Kidney (tissue), 13 donors: ENCODE measurements at regions not wholly inside any gene's neighbourhood (a gene's known extent, or its start where the extent isn't known, plus 50 kb on each side); places are given as distances from the start of the nearest gene placed in this dataset.

Source experiments
- DNase-seq, 5 donors: peaks; one replicate each; pipeline ENCODE4 v3.0.0-alpha.2; 2013 to 2020
- FAIRE-seq: peaks from 2 replicates; lab custom pipeline; 2012; peaks lifted over from hg19 to GRCh38; lab: Jason Lieb, UNC
- H3K27ac ChIP-seq, 2 donors: one replicate each; pipeline ENCODE4 v1.7.0; 2013; ENCODE audit warnings: low read depth in 2 of 2, low read length in 2 of 2, inconsistent platforms in 1 of 2
- H3K27me3 ChIP-seq: one replicate; pipeline ENCODE4 v1.7.1; 2013; ENCODE audit warnings: low read length, inconsistent platforms; ENCODE audit not compliant: control insufficient read depth, insufficient read depth
- H3K36me3 ChIP-seq, 3 donors: one replicate each; pipeline versions ENCODE4 v1.7.0 to v1.7.1; 2013; ENCODE audit warnings: low read length in 3 of 3, control low read depth in 1 of 3, inconsistent platforms in 1 of 3; ENCODE audit not compliant: insufficient read depth in 3 of 3, control insufficient read depth in 2 of 3
- H3K4me1 ChIP-seq, 3 donors: one replicate each; pipeline versions ENCODE4 v1.7.0 to v1.7.1; 2013; ENCODE audit warnings: low read length in 3 of 3, inconsistent platforms in 1 of 3, low read depth in 1 of 3; ENCODE audit not compliant: control insufficient read depth in 2 of 3, insufficient read depth in 2 of 3
- H3K4me3 ChIP-seq, 3 donors: one replicate each; pipeline versions ENCODE4 v1.7.0 to v1.8.1; 2013; ENCODE audit warnings: low read length in 3 of 3, control low read depth in 1 of 3, inconsistent platforms in 1 of 3
- H3K9ac ChIP-seq, 3 donors: one replicate each; pipeline versions ENCODE4 v1.7.0 to v1.7.1; 2013; ENCODE audit warnings: low read length in 3 of 3, control low read depth in 1 of 3, inconsistent platforms in 1 of 3
- H3K9me3 ChIP-seq, 3 donors: one replicate each; pipeline versions ENCODE4 v1.7.0 to v1.7.1; 2013; ENCODE audit warnings: low read length in 3 of 3, control low read depth in 1 of 3, inconsistent platforms in 1 of 3; ENCODE audit not compliant: control insufficient read depth in 2 of 3, insufficient read depth in 1 of 3
- intact Hi-C: fragments of 100-400 bp; cut with DNase I; formaldehyde crosslinking; loops from one replicate; pipeline ENCODE4 v1.11.1; 2022
- TF ChIP-seq, protein P1 (sequence below): IDR thresholded peaks from 3 replicates; pipeline ENCODE4 v1.5.1; 2012; ENCODE audit warnings: mild to moderate bottlenecking, moderate library complexity, borderline replicate concordance; ENCODE audit not compliant: insufficient read depth; ENCODE audit errors: extremely low read depth
- donor health status: control.
- donor health status: control.
- donor health status: control.
- donor health status: control.
- donor health status: control.
- donor health status: DM: yes; HTN: yes; CAD: no.
- donor health status: Normal renal cell carcinoma (clear cell type).

DNA sequence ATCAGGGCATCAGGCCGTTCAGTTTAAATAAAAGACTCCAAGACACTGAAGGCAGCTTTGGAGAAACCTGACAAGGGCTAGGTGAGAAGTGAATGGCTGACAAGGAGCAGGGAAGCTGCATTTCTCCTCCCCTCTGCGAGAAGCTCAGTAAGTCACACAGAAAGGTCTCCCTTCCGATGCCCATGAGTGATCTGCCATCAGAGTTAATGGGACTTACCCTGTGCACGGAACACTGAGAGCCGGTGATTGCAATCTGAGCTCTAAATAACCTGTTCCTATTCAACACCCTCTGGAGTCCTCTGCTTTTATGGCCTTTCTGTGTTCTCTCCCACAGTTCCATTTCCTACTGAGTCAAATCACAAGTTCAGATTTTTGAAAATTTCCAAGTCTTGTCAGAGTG is 322.2 kb upstream of the MYT1L start:
- Histone ChIP-seq H3K27me3 (no peaks in the 10 kb centered on the region), H3K9me3 (no peaks in the 10 kb centered on the region), H3K4me1 (peaks cover 0 to 7% (median 0%) of the 10 kb centered on the region in 3 donors), H3K27ac (no peak overlapping the region), H3K9ac (no peak overlapping the region), H3K36me3 (no peaks in the 10 kb centered on the region), H3K4me3 (no peak overlapping the region)
- TF ChIP-seq, protein P1, sequence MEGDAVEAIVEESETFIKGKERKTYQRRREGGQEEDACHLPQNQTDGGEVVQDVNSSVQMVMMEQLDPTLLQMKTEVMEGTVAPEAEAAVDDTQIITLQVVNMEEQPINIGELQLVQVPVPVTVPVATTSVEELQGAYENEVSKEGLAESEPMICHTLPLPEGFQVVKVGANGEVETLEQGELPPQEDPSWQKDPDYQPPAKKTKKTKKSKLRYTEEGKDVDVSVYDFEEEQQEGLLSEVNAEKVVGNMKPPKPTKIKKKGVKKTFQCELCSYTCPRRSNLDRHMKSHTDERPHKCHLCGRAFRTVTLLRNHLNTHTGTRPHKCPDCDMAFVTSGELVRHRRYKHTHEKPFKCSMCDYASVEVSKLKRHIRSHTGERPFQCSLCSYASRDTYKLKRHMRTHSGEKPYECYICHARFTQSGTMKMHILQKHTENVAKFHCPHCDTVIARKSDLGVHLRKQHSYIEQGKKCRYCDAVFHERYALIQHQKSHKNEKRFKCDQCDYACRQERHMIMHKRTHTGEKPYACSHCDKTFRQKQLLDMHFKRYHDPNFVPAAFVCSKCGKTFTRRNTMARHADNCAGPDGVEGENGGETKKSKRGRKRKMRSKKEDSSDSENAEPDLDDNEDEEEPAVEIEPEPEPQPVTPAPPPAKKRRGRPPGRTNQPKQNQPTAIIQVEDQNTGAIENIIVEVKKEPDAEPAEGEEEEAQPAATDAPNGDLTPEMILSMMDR = no peak
- intact Hi-C loops = no loop called here
- FAIRE-seq (no peak), DNase-seq (peak in 4 of 5 donors; percentile 11 to 91 (median 83))

DNA sequence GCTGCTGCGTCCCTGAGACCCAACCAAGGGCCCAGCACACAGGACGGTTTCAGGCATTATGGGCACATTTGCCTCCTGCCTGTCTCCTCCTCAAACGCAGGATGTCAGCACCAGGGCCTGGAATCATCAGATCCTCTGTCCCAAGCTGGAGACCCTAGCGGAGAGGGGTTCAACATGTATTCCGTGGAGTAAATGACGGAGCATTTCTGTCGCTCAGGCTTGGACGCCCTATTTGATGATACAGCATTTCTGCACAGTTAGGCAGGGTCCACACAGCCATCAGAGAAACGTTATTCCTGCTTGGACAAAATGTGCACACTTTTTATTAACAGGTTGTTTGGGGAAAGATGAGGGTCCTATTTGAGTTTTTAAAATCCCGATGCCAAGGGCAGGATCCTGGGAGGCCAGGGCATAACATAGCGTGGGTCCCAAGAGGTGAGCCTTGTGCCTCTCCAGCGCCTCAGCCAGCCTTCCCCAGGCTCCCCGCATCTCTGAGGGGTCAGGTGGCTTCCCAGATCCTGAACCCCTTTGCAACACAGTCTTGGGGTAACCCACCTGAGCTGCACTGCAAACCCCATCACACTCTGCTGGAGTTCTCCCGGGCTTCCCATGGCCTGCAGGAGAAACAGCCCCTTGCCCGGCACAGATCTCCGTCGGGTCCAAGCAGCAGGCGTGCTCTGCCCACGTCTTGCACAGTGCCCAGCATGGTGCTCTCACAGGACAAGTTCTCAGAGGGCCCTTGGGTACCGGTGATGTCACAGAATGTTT is 319.7 kb upstream of the MYT1L start:
- TF ChIP-seq, protein P1 = no peak
- Histone ChIP-seq H3K9me3 (no peaks in the 10 kb centered on the region), H3K36me3 (no peaks in the 10 kb centered on the region), H3K9ac (no peak overlapping the region), H3K4me1 (peaks cover 0 to 3% (median 0%) of the 10 kb centered on the region in 3 donors), H3K27me3 (no peaks in the 10 kb centered on the region), H3K4me3 (no peak overlapping the region), H3K27ac (no peak overlapping the region)
- DNase-seq = peak in 1 of 5 donors; percentile 34
- intact Hi-C loops = no loop called here
- FAIRE-seq = no peak

DNA sequence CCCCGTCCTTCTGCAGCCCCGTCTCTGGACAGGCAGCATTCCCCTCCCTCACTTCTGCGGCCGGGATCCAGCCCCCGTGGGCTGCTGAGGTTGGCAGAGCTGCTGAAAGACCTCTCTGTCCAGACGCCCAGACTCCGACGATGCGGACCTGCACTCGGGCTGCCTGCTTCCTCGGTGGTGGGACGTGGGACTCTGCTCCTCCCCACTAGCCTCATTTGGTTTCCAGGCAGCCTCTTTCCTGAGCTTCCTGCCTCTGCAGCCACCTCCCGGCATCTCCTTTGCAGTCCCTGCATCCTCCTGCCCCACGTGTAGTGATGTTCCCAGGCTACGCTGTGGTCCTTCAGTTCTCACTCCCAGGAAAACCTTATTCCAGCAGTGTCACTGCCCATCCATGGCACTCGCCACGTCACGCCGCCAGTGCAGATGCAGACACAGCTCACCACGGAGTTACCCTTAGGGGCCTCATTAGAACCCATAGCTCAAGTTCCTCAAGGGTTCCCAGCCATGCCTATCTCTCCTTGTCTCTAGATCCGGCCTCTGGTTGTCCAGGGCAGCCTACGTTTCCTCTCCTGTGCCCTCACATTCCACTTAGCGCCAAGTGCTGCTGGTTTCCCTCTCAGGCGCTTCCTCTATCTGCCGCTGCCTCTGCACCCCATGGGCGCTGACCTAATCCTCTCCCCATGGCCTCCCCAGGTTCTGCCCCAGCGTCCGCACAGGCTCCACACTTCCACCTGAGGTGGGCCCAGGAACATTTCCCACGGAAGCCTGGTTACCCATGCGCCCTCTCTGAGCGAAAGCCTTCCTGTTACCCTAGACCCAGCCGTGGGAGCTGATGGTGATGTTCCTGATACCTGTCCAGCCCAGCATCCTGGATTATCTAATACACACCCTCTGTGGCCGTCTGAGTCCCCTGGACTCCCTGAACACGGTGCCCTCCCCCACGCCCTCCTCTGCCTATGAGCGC is 318.3 kb upstream of the MYT1L start:
- no peak overlapping the region for H3K4me3 ChIP-seq
- FAIRE-seq = no peak
- intact Hi-C loops = no loop called here

More for the DNA sequence above, 318.3 kb upstream of the MYT1L start:
- Histone ChIP-seq H3K9me3 (no peaks in the 10 kb centered on the region), H3K4me1 (peaks cover 0 to 3% (median 0%) of the 10 kb centered on the region in 3 donors), H3K36me3 (no peaks in the 10 kb centered on the region), H3K9ac (no peak overlapping the region), H3K27ac (no peak overlapping the region), H3K27me3 (no peaks in the 10 kb centered on the region)
- DNase-seq = peak in 1 of 5 donors; percentile 53
- TF ChIP-seq, protein P1 = no peak
